HCT116 (cell line): ENCODE measurements at regions not wholly inside any gene's neighbourhood (a gene's known extent, or its start where the extent isn't known, plus 50 kb on each side); places are given as distances from the start of the nearest gene placed in this dataset.
"Not testable (repeated sequence)": the region's sequence is repeated elsewhere in the genome, so short reads cannot be mapped to it uniquely, and the experiment has no call there.

Experiments
- CBX3 ChIP-seq: IDR thresholded peaks from 2 replicates; pipeline ENCODE4 v1.6.1; 2012; ENCODE audit warnings: low read depth
- CEBPB ChIP-seq: IDR thresholded peaks from 2 replicates; pipeline ENCODE4 v1.6.1; 2012; ENCODE audit warnings: low read depth
- EZH2 ChIP-seq: fragments of 200-600 bp; sonication (generic); IDR thresholded peaks from 2 replicates; pipeline ENCODE4 v1.6.1; 2017; ENCODE audit warnings: antibody characterized with exemption, mixed run types
- FOSL1 ChIP-seq: IDR thresholded peaks from 2 replicates; pipeline ENCODE4 v1.6.1; 2012; ENCODE audit warnings: low read depth
- POLR2A ChIP-seq: IDR thresholded peaks from 2 replicates; pipeline ENCODE4 v1.7.0; 2011; ENCODE audit warnings: borderline replicate concordance; ENCODE audit not compliant: insufficient read depth, insufficient read length; ENCODE audit errors: extremely low read depth
- POLR2AphosphoS5 ChIP-seq: IDR thresholded peaks from 2 replicates; pipeline ENCODE4 v1.6.1; 2011; ENCODE audit warnings: mild to moderate bottlenecking, low read depth, low read length, moderate library complexity
- SIN3A ChIP-seq: IDR thresholded peaks from 2 replicates; pipeline ENCODE4 v1.6.1; 2012; ENCODE audit warnings: low read depth
- SRF ChIP-seq: IDR thresholded peaks from 2 replicates; pipeline ENCODE4 v1.6.1; 2012; ENCODE audit warnings: low read depth
- TCF7L2 ChIP-seq: IDR thresholded peaks from 2 replicates; pipeline ENCODE4 v1.7.0; 2011; ENCODE audit warnings: borderline replicate concordance, inconsistent platforms; ENCODE audit not compliant: insufficient read depth, insufficient read length; ENCODE audit errors: extremely low read depth
- ZFX ChIP-seq: fragments of 450-650 bp; IDR thresholded peaks from 2 replicates; pipeline ENCODE4 v1.6.1; 2017
- ZNF274 ChIP-seq: fragments of 200-500 bp; sonication (Bioruptor generic); IDR thresholded peaks from 2 replicates; pipeline ENCODE4 v1.6.1; 2014; ENCODE audit warnings: mild to moderate bottlenecking, low read depth, low read length, inconsistent platforms
- TF ChIP-seq, protein P1 (sequence below): IDR thresholded peaks from 2 replicates; pipeline ENCODE4 v1.6.1; 2012
- TF ChIP-seq, protein P2 (sequence below), 3 experiments: fragments of 200-600 bp in 1 of 3; sonication (generic) in 1 of 3; IDR thresholded peaks in 2 of 3; conservative IDR thresholded peaks in 1 of 3; 2 replicates each; pipeline ENCODE4 v1.5.1; 2012 to 2017; ENCODE audit warnings: low read depth in 2 of 3, low read length in 2 of 3, antibody characterized with exemption in 1 of 3, borderline replicate concordance in 1 of 3, control low read depth in 1 of 3, mild to moderate bottlenecking in 1 of 3, mixed read lengths in 1 of 3, mixed run types in 1 of 3, moderate library complexity in 1 of 3; ENCODE audit not compliant: insufficient read depth in 1 of 3

DNA sequence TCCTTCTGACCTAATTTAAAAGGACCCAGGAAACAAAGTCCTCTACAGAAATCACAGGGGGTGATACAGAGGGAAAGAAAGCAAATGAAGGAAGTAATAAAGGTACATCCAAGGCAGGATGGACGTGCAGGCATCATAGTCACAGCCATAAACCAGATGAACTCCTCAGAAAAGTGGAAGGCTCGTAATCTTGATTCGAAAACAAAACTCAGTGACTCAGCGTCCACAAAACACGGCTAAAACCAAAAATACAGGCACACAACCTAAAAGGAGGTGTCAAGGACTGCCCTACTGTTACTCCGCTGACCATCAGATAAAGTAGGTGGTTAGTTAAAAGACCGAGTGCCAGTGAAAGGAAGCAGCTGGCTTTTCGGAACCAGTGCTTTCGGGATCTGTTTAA lies 81.5 kb downstream of the TRIM69 start:
- not testable (repeated sequence) for TF ChIP-seq POLR2A, EZH2, CBX3, TCF7L2, SRF, POLR2AphosphoS5, FOSL1, ZFX, CEBPB, ZNF274, SIN3A
- TF ChIP-seq, protein P1, sequence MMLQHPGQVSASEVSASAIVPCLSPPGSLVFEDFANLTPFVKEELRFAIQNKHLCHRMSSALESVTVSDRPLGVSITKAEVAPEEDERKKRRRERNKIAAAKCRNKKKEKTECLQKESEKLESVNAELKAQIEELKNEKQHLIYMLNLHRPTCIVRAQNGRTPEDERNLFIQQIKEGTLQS, result not testable (repeated sequence)
- TF ChIP-seq, protein P2, sequence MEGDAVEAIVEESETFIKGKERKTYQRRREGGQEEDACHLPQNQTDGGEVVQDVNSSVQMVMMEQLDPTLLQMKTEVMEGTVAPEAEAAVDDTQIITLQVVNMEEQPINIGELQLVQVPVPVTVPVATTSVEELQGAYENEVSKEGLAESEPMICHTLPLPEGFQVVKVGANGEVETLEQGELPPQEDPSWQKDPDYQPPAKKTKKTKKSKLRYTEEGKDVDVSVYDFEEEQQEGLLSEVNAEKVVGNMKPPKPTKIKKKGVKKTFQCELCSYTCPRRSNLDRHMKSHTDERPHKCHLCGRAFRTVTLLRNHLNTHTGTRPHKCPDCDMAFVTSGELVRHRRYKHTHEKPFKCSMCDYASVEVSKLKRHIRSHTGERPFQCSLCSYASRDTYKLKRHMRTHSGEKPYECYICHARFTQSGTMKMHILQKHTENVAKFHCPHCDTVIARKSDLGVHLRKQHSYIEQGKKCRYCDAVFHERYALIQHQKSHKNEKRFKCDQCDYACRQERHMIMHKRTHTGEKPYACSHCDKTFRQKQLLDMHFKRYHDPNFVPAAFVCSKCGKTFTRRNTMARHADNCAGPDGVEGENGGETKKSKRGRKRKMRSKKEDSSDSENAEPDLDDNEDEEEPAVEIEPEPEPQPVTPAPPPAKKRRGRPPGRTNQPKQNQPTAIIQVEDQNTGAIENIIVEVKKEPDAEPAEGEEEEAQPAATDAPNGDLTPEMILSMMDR (IDR thresholded peaks at IDR 0.05 in 2 of 3, conservative IDR thresholded peaks at IDR 0.05 in 1 of 3; ENCODE audit: borderline replicate concordance in 1 of 3, insufficient read depth in 1 of 3, low read depth in 2 of 3, low read length in 2 of 3), result not testable (repeated sequence)
